ENCODE measurements at regions not wholly inside any gene's neighbourhood (a gene's known extent, or its start where the extent isn't known, plus 50 kb on each side); places are given as distances from the start of the nearest gene placed in this dataset.

- no peak for DNase-seq (ENCODE audit: low read depth)
- no peak for TF ChIP-seq CTCF (conservative IDR thresholded peaks at IDR 0.05; ENCODE audit: low read depth, low read length)
- no peak overlapping the region for H3K4me3 ChIP-seq (ENCODE audit: low read depth, low read length)
Measured at GRCh38 chr11:77530879-77531278, 57.0 kb upstream of the PAK1 start.

- no peak overlapping the region for H3K4me3 ChIP-seq (ENCODE audit: low read depth, low read length)
- no peak for TF ChIP-seq CTCF (conservative IDR thresholded peaks at IDR 0.05; ENCODE audit: low read depth, low read length)
- DNase-seq (ENCODE audit: low read depth): no peak
Measured at GRCh38 chr11:77529685-77530084, 55.8 kb upstream of the PAK1 start.

- no peak for TF ChIP-seq CTCF (conservative IDR thresholded peaks at IDR 0.05; ENCODE audit: low read depth, low read length)
- no peak for DNase-seq (ENCODE audit: low read depth)
- H3K4me3 ChIP-seq (ENCODE audit: low read depth, low read length): no peak overlapping the region
Measured at GRCh38 chr11:77525455-77526091, 51.7 kb upstream of the PAK1 start.

GRCh38 chr11:77524539-77524938 lies 50.6 kb upstream of the PAK1 start:
- peak; percentile 34 for TF ChIP-seq CTCF (conservative IDR thresholded peaks at IDR 0.05; ENCODE audit: low read depth, low read length)
- DNase-seq (ENCODE audit: low read depth): peak; percentile 13

GRCh38 chr11:77523712-77524111 lies 49.8 kb upstream of the PAK1 start:
- DNase-seq (ENCODE audit: low read depth): no peak
- no peak overlapping the region for H3K4me3 ChIP-seq (ENCODE audit: low read depth, low read length)
- no peak for TF ChIP-seq CTCF (conservative IDR thresholded peaks at IDR 0.05; ENCODE audit: low read depth, low read length)

More at GRCh38 chr11:77524539-77524938, 50.6 kb upstream of the PAK1 start:
- no peak overlapping the region for H3K4me3 ChIP-seq (ENCODE audit: low read depth, low read length)

Data from choroid plexus epithelial cell (primary cell).